ENCODE measurements at regions not wholly inside any gene's neighbourhood (a gene's known extent, or its start where the extent isn't known, plus 50 kb on each side); places are given as distances from the start of the nearest gene placed in this dataset.

DNA sequence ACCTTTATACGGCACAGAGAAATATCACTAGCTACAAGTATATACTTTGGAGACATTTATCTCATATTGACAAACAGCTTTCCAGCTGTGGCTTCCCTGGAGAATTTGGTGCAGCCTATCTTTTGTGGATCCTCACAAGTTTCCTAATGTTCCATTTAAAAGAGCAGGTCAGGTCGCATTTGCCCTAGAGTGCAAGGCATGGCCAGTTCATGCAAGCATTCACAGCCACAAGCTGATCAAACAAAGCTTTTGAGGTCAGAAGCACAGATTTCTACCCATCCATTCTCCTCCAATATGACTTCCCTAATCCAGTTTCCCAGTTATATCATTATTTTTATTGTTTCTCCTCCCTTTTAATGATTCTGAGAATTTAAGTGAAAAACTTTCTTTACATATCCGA, 1008.4 kb upstream of the AGA start:
- intact Hi-C loops (cut with micrococcal nuclease) (no loop called here), dilution Hi-C loops (cut with HindIII; ENCODE audit: low sequenced_read_pairs, unreplicated experiment) (no loop called here), in situ Hi-C loops (cut with MboI; ENCODE audit: low sequenced_read_pairs) (no loop called here)
- Histone ChIP-seq H3K4ac (ENCODE audit: low read depth, low read length) (no peak overlapping the region), H3K9me3 (ENCODE audit: control insufficient read depth, insufficient read depth, low read length) (peaks cover 8% of the 10 kb centered on the region), H2BK120ac (ENCODE audit: low read depth, low read length) (no peak overlapping the region), H3K18ac (ENCODE audit: low read depth, low read length) (no peak overlapping the region), H3K27me3 (ENCODE audit: control insufficient read depth, insufficient read depth, low read length) (no peaks in the 10 kb centered on the region), H3K79me1 (ENCODE audit: low read depth in 1 of 2, low read length in 2 of 2) (no peaks in the 10 kb centered on the region), H3K4me3 (ENCODE audit: insufficient read depth, low read depth, low read length) (no peak overlapping the region), H3K27ac (ENCODE audit: insufficient read depth, low read length) (no peak overlapping the region), H2BK15ac (ENCODE audit: low read depth, low read length) (no peak overlapping the region), H2AK5ac (ENCODE audit: low read depth, low read length) (no peak overlapping the region), H2AFZ (replicated peaks; ENCODE audit: low read length, poor library complexity) (no peak overlapping the region), H2BK5ac (ENCODE audit: low read depth, low read length, poor library complexity, severe bottlenecking) (no peak overlapping the region), H4K5ac (ENCODE audit: low read depth, low read length) (no peak overlapping the region), H3K9ac (ENCODE audit: low read depth, low read length) (no peak overlapping the region), H2AK9ac (replicated peaks; ENCODE audit: low read depth, low read length, poor library complexity) (no peak overlapping the region), H3K36me3 (ENCODE audit: control insufficient read depth, insufficient read depth, low read length) (no peaks in the 10 kb centered on the region), H3K14ac (replicated peaks; ENCODE audit: low read depth, low read length) (no peak overlapping the region), H4K8ac (ENCODE audit: low read depth in 2 of 2, low read length in 2 of 2) (no peak overlapping the region), H3K4me2 (ENCODE audit: low read depth, low read length) (no peak overlapping the region), H3K23ac (ENCODE audit: low read depth, low read length) (no peak overlapping the region), H3K56ac (ENCODE audit: extremely low read depth, insufficient read depth, low read length) (no peak overlapping the region), H4K91ac (ENCODE audit: insufficient read depth, low read depth, low read length) (no peak overlapping the region), H2BK20ac (ENCODE audit: low read depth, low read length) (no peak overlapping the region), H4K20me1 (ENCODE audit: insufficient read depth, low read length) (no peaks in the 10 kb centered on the region), H3K4me1 (ENCODE audit: control insufficient read depth, insufficient read depth, low read length) (no peaks in the 10 kb centered on the region), H3K9me1 (ENCODE audit: insufficient read depth, low read length) (no peaks in the 10 kb centered on the region)
- TF ChIP-seq MXI1 (IDR thresholded peaks at IDR 0.05; ENCODE audit: borderline replicate concordance, low read depth, low read length): no peak
- TF ChIP-seq RAD21 (IDR thresholded peaks at IDR 0.05; ENCODE audit: low read length): no peak
- TF ChIP-seq, protein P1, sequence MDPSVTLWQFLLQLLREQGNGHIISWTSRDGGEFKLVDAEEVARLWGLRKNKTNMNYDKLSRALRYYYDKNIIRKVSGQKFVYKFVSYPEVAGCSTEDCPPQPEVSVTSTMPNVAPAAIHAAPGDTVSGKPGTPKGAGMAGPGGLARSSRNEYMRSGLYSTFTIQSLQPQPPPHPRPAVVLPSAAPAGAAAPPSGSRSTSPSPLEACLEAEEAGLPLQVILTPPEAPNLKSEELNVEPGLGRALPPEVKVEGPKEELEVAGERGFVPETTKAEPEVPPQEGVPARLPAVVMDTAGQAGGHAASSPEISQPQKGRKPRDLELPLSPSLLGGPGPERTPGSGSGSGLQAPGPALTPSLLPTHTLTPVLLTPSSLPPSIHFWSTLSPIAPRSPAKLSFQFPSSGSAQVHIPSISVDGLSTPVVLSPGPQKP (IDR thresholded peaks at IDR 0.05; ENCODE audit: borderline replicate concordance, low read depth, low read length): no peak
- no peak for TF ChIP-seq CHD1 (IDR thresholded peaks at IDR 0.05; ENCODE audit: low read depth, low read length)
- no peak for TF ChIP-seq RCOR1 (IDR thresholded peaks at IDR 0.05; ENCODE audit: insufficient replicate concordance, low read length)
- TF ChIP-seq MAFK (IDR thresholded peaks at IDR 0.05; ENCODE audit: low read depth, low read length): no peak
- TF ChIP-seq RFX5 (IDR thresholded peaks at IDR 0.05; ENCODE audit: low read depth, low read length): no peak
- TF ChIP-seq POLR2A (IDR thresholded peaks at IDR 0.05; ENCODE audit: low read depth, low read length): no peak
- TF ChIP-seq, protein P2, sequence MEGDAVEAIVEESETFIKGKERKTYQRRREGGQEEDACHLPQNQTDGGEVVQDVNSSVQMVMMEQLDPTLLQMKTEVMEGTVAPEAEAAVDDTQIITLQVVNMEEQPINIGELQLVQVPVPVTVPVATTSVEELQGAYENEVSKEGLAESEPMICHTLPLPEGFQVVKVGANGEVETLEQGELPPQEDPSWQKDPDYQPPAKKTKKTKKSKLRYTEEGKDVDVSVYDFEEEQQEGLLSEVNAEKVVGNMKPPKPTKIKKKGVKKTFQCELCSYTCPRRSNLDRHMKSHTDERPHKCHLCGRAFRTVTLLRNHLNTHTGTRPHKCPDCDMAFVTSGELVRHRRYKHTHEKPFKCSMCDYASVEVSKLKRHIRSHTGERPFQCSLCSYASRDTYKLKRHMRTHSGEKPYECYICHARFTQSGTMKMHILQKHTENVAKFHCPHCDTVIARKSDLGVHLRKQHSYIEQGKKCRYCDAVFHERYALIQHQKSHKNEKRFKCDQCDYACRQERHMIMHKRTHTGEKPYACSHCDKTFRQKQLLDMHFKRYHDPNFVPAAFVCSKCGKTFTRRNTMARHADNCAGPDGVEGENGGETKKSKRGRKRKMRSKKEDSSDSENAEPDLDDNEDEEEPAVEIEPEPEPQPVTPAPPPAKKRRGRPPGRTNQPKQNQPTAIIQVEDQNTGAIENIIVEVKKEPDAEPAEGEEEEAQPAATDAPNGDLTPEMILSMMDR (conservative IDR thresholded peaks at IDR 0.05; ENCODE audit: low read depth, low read length): no peak
- no peak for TF ChIP-seq NFE2L2 (IDR thresholded peaks at IDR 0.05; ENCODE audit: low read depth, low read length)
- TF ChIP-seq, protein P3, sequence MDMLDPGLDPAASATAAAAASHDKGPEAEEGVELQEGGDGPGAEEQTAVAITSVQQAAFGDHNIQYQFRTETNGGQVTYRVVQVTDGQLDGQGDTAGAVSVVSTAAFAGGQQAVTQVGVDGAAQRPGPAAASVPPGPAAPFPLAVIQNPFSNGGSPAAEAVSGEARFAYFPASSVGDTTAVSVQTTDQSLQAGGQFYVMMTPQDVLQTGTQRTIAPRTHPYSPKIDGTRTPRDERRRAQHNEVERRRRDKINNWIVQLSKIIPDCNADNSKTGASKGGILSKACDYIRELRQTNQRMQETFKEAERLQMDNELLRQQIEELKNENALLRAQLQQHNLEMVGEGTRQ (IDR thresholded peaks at IDR 0.05; ENCODE audit: low read depth, low read length): no peak
- TF ChIP-seq CEBPB (IDR thresholded peaks at IDR 0.05; ENCODE audit: low read depth, low read length): no peak
- no peak for TF ChIP-seq SMC3 (IDR thresholded peaks at IDR 0.05; ENCODE audit: low read depth, low read length)
- no peak for TF ChIP-seq MAZ (IDR thresholded peaks at IDR 0.05; ENCODE audit: borderline replicate concordance, low read depth, low read length)
- TF ChIP-seq BHLHE40 (IDR thresholded peaks at IDR 0.05; ENCODE audit: low read depth, low read length): no peak
- no peak for TF ChIP-seq FOS (IDR thresholded peaks at IDR 0.05; ENCODE audit: low read depth, low read length)
- ATAC-seq (ENCODE audit: low read depth) (no peak), DNase-seq (no peak)
- WGBS, 2 experiments (ENCODE audit: extremely low coverage in 2 of 2, insufficient read length in 1 of 2): no CpG with 5 or more reads among the region's 3 CpGs
- ChIA-PET POLR2A (ENCODE audit: unreplicated experiment) (no interaction called here), CTCF (no interaction called here)
- no TSS peak for BruUV-seq (replicated peaks)

All from IMR-90 (cell line).